Naive thymus-derived CD4-positive, alpha-beta T cell (primary cell): ENCODE measurements at regions not wholly inside any gene's neighbourhood (a gene's known extent, or its start where the extent isn't known, plus 50 kb on each side); places are given as distances from the start of the nearest gene placed in this dataset.
A peak's percentile ranks its signal among the peaks of the same experiment; 100 is the strongest.

ENCODE experiments used
- ATAC-seq: fragments of 150-1000 bp; cut with Tn5 transposase; 2 replicates; pipeline ENCODE4 v1.10.0; 2021; ENCODE audit warnings: mild to moderate bottlenecking, moderate library complexity
- CTCF ChIA-PET: fragments of 350-600 bp; sonication (Branson Sonifier 250); formaldehyde crosslinking; loops from one replicate; lab custom pipeline; 2021; ENCODE audit warnings: antibody characterized with exemption; lab: Charles Lee
- POLR2A ChIA-PET: fragments of 350-600 bp; sonication (Branson Sonifier 250); formaldehyde crosslinking; loops from one replicate; lab custom pipeline; 2021; ENCODE audit warnings: antibody characterized with exemption, inconsistent platforms; lab: Charles Lee
- DNase-seq, 9 donors: peaks; one replicate each; pipeline versions ENCODE4 v3.0.0 to v3.0.0-alpha.2; 2020 to 2022; ENCODE audit warnings: mixed read lengths in 1 of 9
- H3K27ac ChIP-seq: one replicate; pipeline ENCODE4 v1.7.0; 2013; ENCODE audit warnings: mild to moderate bottlenecking, low read depth, low read length, moderate library complexity
- H3K27me3 ChIP-seq, 2 donors: one replicate each; pipeline ENCODE4 v1.7.0; 2013; ENCODE audit warnings: low read length in 2 of 2, mild to moderate bottlenecking in 2 of 2, moderate library complexity in 2 of 2; ENCODE audit not compliant: control insufficient read depth in 2 of 2, insufficient read depth in 2 of 2
- H3K36me3 ChIP-seq, 3 experiments: 1 replicate in 2 of 3; 2 replicates in 1 of 3; pipeline ENCODE4 v1.7.0; 2013; ENCODE audit warnings: low read length in 3 of 3, mild to moderate bottlenecking in 3 of 3, moderate library complexity in 1 of 3; ENCODE audit not compliant: insufficient read depth in 3 of 3, control insufficient read depth in 2 of 3
- H3K4me1 ChIP-seq, 2 donors: one replicate each; pipeline ENCODE4 v1.7.0; 2013; ENCODE audit warnings: low read length in 2 of 2, mild to moderate bottlenecking in 2 of 2, moderate library complexity in 1 of 2; ENCODE audit not compliant: control insufficient read depth in 2 of 2, insufficient read depth in 2 of 2
- H3K4me3 ChIP-seq: 2 replicates; pipeline ENCODE4 v1.7.0; 2013; ENCODE audit warnings: mild to moderate bottlenecking, low read length
- H3K9me3 ChIP-seq, 3 experiments: 1 replicate in 2 of 3; 2 replicates in 1 of 3; pipeline ENCODE4 v1.7.0; 2013; ENCODE audit warnings: low read length in 3 of 3; ENCODE audit not compliant: control insufficient read depth in 2 of 3
- H3K27ac Mint-ChIP-seq, 9 donors: one replicate each; pipeline ENCODE4 v1.8.0; 2020 to 2022; ENCODE audit warnings: mixed read lengths in 9 of 9, mild to moderate bottlenecking in 8 of 9, moderate library complexity in 5 of 9, inconsistent platforms in 2 of 9
- H3K27me3 Mint-ChIP-seq, 5 donors: one replicate each; pipeline ENCODE4 v1.8.0; 2021 to 2022; ENCODE audit warnings: mixed read lengths in 5 of 5, mild to moderate bottlenecking in 1 of 5
- H3K36me3 Mint-ChIP-seq, 5 donors: one replicate each; pipeline ENCODE4 v1.8.0; 2020 to 2022; ENCODE audit warnings: mixed read lengths in 5 of 5, mild to moderate bottlenecking in 3 of 5, inconsistent platforms in 1 of 5
- H3K4me1 Mint-ChIP-seq, 7 donors: one replicate each; pipeline ENCODE4 v1.8.0; 2020 to 2022; ENCODE audit warnings: mixed read lengths in 7 of 7, mild to moderate bottlenecking in 3 of 7, inconsistent platforms in 1 of 7
- H3K4me3 Mint-ChIP-seq, 10 donors: one replicate each; pipeline ENCODE4 v1.8.0; 2020 to 2022; ENCODE audit warnings: mild to moderate bottlenecking in 10 of 10, mixed read lengths in 10 of 10, moderate library complexity in 6 of 10, inconsistent platforms in 2 of 10
- H3K9me3 Mint-ChIP-seq, 11 donors: one replicate each; pipeline ENCODE4 v1.8.0; 2020 to 2022; ENCODE audit warnings: mixed read lengths in 11 of 11, mild to moderate bottlenecking in 4 of 11, inconsistent platforms in 1 of 11, moderate library complexity in 1 of 11
- intact Hi-C, 2 donors: fragments of 100-400 bp; cut with micrococcal nuclease; formaldehyde crosslinking; loops; one replicate each; pipeline ENCODE4 v1.15.1; 2023

GRCh38 chr10:110394296-110394695, 89.6 kb upstream of the SMNDC1 start:
- no peaks in the 10 kb centered on the region for H3K36me3 ChIP-seq
- H3K36me3 Mint-ChIP-seq = no peaks in the 10 kb centered on the region
- H3K27ac ChIP-seq = no peak overlapping the region
- H3K4me3 ChIP-seq = no peak overlapping the region
- CTCF ChIA-PET = no interaction called here
- peaks cover 0 to 8% (median 0%) of the 10 kb centered on the region in 5 donors for H3K27me3 Mint-ChIP-seq
- H3K9me3 ChIP-seq = no peaks in the 10 kb centered on the region
- peaks cover 0 to 48% (median 0%) of the 10 kb centered on the region in 7 donors for H3K4me1 Mint-ChIP-seq
- intact Hi-C loops = no loop called here
- H3K27me3 ChIP-seq = no peaks in the 10 kb centered on the region
- no peak overlapping the region for H3K4me3 Mint-ChIP-seq
- no peak overlapping the region for H3K27ac Mint-ChIP-seq
- H3K9me3 Mint-ChIP-seq = no peaks in the 10 kb centered on the region
- DNase-seq (no peak), ATAC-seq (no peak)
- POLR2A ChIA-PET = no interaction called here
- no peaks in the 10 kb centered on the region for H3K4me1 ChIP-seq

- ATAC-seq = no peak
- no peaks in the 10 kb centered on the region for H3K36me3 Mint-ChIP-seq
- Histone ChIP-seq H3K36me3 (no peaks in the 10 kb centered on the region), H3K27ac (no peak overlapping the region), H3K27me3 (no peaks in the 10 kb centered on the region), H3K4me1 (no peaks in the 10 kb centered on the region), H3K9me3 (no peaks in the 10 kb centered on the region), H3K4me3 (no peak overlapping the region)
- H3K4me1 Mint-ChIP-seq = peaks cover 0 to 46% (median 0%) of the 10 kb centered on the region in 7 donors
- H3K27me3 Mint-ChIP-seq = peaks cover 0 to 8% (median 0%) of the 10 kb centered on the region in 5 donors
- H3K9me3 Mint-ChIP-seq = no peaks in the 10 kb centered on the region
- CTCF ChIA-PET = no interaction called here
- intact Hi-C loops = loop anchor here in 1 of 2 donors (1.0 kb wide), 1 partner anchor 39 kb away; no protein-coding TSS in a partner anchor
- no peak for DNase-seq
- no peak overlapping the region for H3K4me3 Mint-ChIP-seq
- POLR2A ChIA-PET = no interaction called here
- no peak overlapping the region for H3K27ac Mint-ChIP-seq
These were observed 90.2 kb upstream of the SMNDC1 start for GRCh38 chr10:110394898-110395297.

- peaks cover 0 to 8% (median 0%) of the 10 kb centered on the region in 5 donors for H3K27me3 Mint-ChIP-seq
- CTCF ChIA-PET = no interaction called here
- Histone ChIP-seq H3K9me3 (no peaks in the 10 kb centered on the region), H3K4me1 (no peaks in the 10 kb centered on the region), H3K27ac (no peak overlapping the region), H3K4me3 (no peak overlapping the region), H3K27me3 (no peaks in the 10 kb centered on the region), H3K36me3 (no peaks in the 10 kb centered on the region)
- POLR2A ChIA-PET = no interaction called here
- H3K9me3 Mint-ChIP-seq = no peaks in the 10 kb centered on the region
- intact Hi-C loops = loop anchor here in 1 of 2 donors (1.0 kb wide), 2 partner anchors 19 to 39 kb away; no protein-coding TSS in a partner anchor
- peaks cover 0 to 46% (median 0%) of the 10 kb centered on the region in 7 donors for H3K4me1 Mint-ChIP-seq
- H3K27ac Mint-ChIP-seq = peak overlapping the region in 1 of 9 donors; percentile 66
- peak overlapping the region in 1 of 10 donors; percentile 9 for H3K4me3 Mint-ChIP-seq
- ATAC-seq (peak; percentile 50), DNase-seq (peak in 1 of 9 donors; percentile 55)
- H3K36me3 Mint-ChIP-seq = no peaks in the 10 kb centered on the region
These were observed 90.9 kb upstream of the SMNDC1 start for GRCh38 chr10:110395350-110396283.

GRCh38 chr10:110396284-110396651, 91.5 kb upstream of the SMNDC1 start:
- ChIA-PET POLR2A (no interaction called here), CTCF (no interaction called here)
- no peak for DNase-seq
- Histone ChIP-seq H3K4me1 (no peaks in the 10 kb centered on the region), H3K4me3 (no peak overlapping the region), H3K27ac (no peak overlapping the region), H3K36me3 (no peaks in the 10 kb centered on the region), H3K9me3 (no peaks in the 10 kb centered on the region), H3K27me3 (no peaks in the 10 kb centered on the region)
- peaks cover 0 to 8% (median 0%) of the 10 kb centered on the region in 5 donors for H3K27me3 Mint-ChIP-seq
- peaks cover 0 to 50% (median 0%) of the 10 kb centered on the region in 7 donors for H3K4me1 Mint-ChIP-seq
- peak overlapping the region in 1 of 10 donors; percentile 9 for H3K4me3 Mint-ChIP-seq
- no peaks in the 10 kb centered on the region for H3K36me3 Mint-ChIP-seq
- ATAC-seq = no peak
- no peaks in the 10 kb centered on the region for H3K9me3 Mint-ChIP-seq
- H3K27ac Mint-ChIP-seq = peak overlapping the region in 2 of 9 donors; percentile 5 to 66
- intact Hi-C loops = loop anchor here in 1 of 2 donors (1.0 kb wide), 1 partner anchor 18 kb away; no protein-coding TSS in a partner anchor

GRCh38 chr10:110397856-110398255, 93.1 kb upstream of the SMNDC1 start:
- Histone ChIP-seq H3K9me3 (no peaks in the 10 kb centered on the region), H3K4me1 (no peaks in the 10 kb centered on the region), H3K4me3 (no peak overlapping the region), H3K27ac (no peak overlapping the region), H3K36me3 (no peaks in the 10 kb centered on the region), H3K27me3 (no peaks in the 10 kb centered on the region)
- intact Hi-C loops = no loop called here
- ChIA-PET CTCF (no interaction called here), POLR2A (interaction anchor here (0.7 kb wide), 1 partner anchor 541 kb away, joined by 3 read pairs; no protein-coding TSS in a partner anchor)
- Mint-ChIP-seq H3K4me1 (peaks cover 0 to 51% (median 0%) of the 10 kb centered on the region in 7 donors), H3K4me3 (no peak overlapping the region), H3K9me3 (no peaks in the 10 kb centered on the region), H3K27me3 (peaks cover 0 to 8% (median 0%) of the 10 kb centered on the region in 5 donors), H3K36me3 (no peaks in the 10 kb centered on the region), H3K27ac (peak overlapping the region in 2 of 9 donors; percentile 23 to 70)
- no peak for DNase-seq
- no peak for ATAC-seq

- Histone ChIP-seq H3K36me3 (no peaks in the 10 kb centered on the region), H3K9me3 (no peaks in the 10 kb centered on the region), H3K27me3 (no peaks in the 10 kb centered on the region), H3K4me1 (no peaks in the 10 kb centered on the region), H3K4me3 (no peak overlapping the region), H3K27ac (no peak overlapping the region)
- no peaks in the 10 kb centered on the region for H3K9me3 Mint-ChIP-seq
- ATAC-seq = peak; percentile 67
- H3K27ac Mint-ChIP-seq = peak overlapping the region in 2 of 9 donors; percentile 28 to 73
- no peak overlapping the region for H3K4me3 Mint-ChIP-seq
- peaks cover 0 to 6% (median 0%) of the 10 kb centered on the region in 5 donors for H3K27me3 Mint-ChIP-seq
- POLR2A ChIA-PET = no interaction called here
- no peak for DNase-seq
- H3K4me1 Mint-ChIP-seq = peaks cover 0 to 47% (median 0%) of the 10 kb centered on the region in 7 donors
- H3K36me3 Mint-ChIP-seq = no peaks in the 10 kb centered on the region
- CTCF ChIA-PET = no interaction called here
- intact Hi-C loops = no loop called here
These were observed 93.8 kb upstream of the SMNDC1 start for GRCh38 chr10:110398419-110399105.
